ENCODE measurements at regions not wholly inside any gene's neighbourhood (a gene's known extent, or its start where the extent isn't known, plus 50 kb on each side); places are given as distances from the start of the nearest gene placed in this dataset.

DNA sequence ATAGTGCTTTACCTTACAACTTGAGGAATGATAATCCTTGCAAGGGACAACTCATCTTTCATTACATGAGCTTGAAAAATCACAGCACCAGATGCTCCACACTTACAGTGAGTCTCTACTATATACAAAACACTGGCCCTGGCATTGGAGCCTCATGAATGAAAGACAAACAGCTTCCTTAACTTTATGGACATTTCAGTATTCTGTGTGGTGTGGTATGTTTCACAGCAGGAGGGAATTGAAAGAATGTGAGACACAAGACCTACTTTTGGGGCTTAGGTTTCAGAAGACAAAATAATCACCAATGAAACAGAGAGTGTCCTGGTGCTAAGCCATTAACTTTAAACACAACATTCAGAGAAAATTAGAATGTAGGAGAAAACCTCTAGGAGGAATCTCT, 1249.6 kb downstream of the XPNPEP1 start:
- TF ChIP-seq, protein P1, sequence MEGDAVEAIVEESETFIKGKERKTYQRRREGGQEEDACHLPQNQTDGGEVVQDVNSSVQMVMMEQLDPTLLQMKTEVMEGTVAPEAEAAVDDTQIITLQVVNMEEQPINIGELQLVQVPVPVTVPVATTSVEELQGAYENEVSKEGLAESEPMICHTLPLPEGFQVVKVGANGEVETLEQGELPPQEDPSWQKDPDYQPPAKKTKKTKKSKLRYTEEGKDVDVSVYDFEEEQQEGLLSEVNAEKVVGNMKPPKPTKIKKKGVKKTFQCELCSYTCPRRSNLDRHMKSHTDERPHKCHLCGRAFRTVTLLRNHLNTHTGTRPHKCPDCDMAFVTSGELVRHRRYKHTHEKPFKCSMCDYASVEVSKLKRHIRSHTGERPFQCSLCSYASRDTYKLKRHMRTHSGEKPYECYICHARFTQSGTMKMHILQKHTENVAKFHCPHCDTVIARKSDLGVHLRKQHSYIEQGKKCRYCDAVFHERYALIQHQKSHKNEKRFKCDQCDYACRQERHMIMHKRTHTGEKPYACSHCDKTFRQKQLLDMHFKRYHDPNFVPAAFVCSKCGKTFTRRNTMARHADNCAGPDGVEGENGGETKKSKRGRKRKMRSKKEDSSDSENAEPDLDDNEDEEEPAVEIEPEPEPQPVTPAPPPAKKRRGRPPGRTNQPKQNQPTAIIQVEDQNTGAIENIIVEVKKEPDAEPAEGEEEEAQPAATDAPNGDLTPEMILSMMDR (IDR thresholded peaks at IDR 0.05), result no peak
- no peak for TF ChIP-seq SMC3 (IDR thresholded peaks at IDR 0.05)
- TF ChIP-seq POLR2A (IDR thresholded peaks at IDR 0.05; ENCODE audit: low read length), result no peak
- TF ChIP-seq, protein P2, sequence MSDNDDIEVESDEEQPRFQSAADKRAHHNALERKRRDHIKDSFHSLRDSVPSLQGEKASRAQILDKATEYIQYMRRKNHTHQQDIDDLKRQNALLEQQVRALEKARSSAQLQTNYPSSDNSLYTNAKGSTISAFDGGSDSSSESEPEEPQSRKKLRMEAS (IDR thresholded peaks at IDR 0.05), result no peak
- no peak for TF ChIP-seq JUN (IDR thresholded peaks at IDR 0.05)
- TF ChIP-seq, protein P3, sequence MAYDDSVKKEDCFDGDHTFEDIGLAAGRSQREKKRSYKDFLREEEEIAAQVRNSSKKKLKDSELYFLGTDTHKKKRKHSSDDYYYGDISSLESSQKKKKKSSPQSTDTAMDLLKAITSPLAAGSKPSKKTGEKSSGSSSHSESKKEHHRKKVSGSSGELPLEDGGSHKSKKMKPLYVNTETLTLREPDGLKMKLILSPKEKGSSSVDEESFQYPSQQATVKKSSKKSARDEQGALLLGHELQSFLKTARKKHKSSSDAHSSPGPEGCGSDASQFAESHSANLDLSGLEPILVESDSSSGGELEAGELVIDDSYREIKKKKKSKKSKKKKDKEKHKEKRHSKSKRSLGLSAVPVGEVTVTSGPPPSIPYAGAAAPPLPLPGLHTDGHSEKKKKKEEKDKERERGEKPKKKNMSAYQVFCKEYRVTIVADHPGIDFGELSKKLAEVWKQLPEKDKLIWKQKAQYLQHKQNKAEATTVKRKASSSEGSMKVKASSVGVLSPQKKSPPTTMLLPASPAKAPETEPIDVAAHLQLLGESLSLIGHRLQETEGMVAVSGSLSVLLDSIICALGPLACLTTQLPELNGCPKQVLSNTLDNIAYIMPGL (CRISPR knock-in tag; IDR thresholded peaks at IDR 0.05; ENCODE audit: borderline replicate concordance), result no peak
- TF ChIP-seq HOXA7 (CRISPR knock-in tag; IDR thresholded peaks at IDR 0.05), result no peak
- no peak for TF ChIP-seq CHD2 (IDR thresholded peaks at IDR 0.05; ENCODE audit: low read length, partially characterized antibody)
- no peak for TF ChIP-seq CBX2 (IDR thresholded peaks at IDR 0.05; ENCODE audit: borderline replicate concordance, low read depth)
- TF ChIP-seq EP300 (IDR thresholded peaks at IDR 0.05), result no peak
- TF ChIP-seq NPAS2 (CRISPR knock-in tag; IDR thresholded peaks at IDR 0.05; ENCODE audit: borderline replicate concordance), result no peak
- no peak for TF ChIP-seq RARB (CRISPR knock-in tag; IDR thresholded peaks at IDR 0.05)
- TF ChIP-seq, protein P4, sequence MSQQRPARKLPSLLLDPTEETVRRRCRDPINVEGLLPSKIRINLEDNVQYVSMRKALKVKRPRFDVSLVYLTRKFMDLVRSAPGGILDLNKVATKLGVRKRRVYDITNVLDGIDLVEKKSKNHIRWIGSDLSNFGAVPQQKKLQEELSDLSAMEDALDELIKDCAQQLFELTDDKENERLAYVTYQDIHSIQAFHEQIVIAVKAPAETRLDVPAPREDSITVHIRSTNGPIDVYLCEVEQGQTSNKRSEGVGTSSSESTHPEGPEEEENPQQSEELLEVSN (IDR thresholded peaks at IDR 0.05; ENCODE audit: borderline replicate concordance, low read depth), result no peak
